ENCODE measurements at regions not wholly inside any gene's neighbourhood (a gene's known extent, or its start where the extent isn't known, plus 50 kb on each side); places are given as distances from the start of the nearest gene placed in this dataset.
A peak's percentile ranks its signal among the peaks of the same experiment; 100 is the strongest.

- H3K36me3 ChIP-seq (replicated peaks in 1 of 2; ENCODE audit: control extremely low read depth in 1 of 2, control insufficient read depth in 1 of 2, extremely low read depth in 1 of 2, insufficient read depth in 2 of 2, low read length in 1 of 2): no peaks in the 10 kb centered on the region
- TF ChIP-seq, protein P1, sequence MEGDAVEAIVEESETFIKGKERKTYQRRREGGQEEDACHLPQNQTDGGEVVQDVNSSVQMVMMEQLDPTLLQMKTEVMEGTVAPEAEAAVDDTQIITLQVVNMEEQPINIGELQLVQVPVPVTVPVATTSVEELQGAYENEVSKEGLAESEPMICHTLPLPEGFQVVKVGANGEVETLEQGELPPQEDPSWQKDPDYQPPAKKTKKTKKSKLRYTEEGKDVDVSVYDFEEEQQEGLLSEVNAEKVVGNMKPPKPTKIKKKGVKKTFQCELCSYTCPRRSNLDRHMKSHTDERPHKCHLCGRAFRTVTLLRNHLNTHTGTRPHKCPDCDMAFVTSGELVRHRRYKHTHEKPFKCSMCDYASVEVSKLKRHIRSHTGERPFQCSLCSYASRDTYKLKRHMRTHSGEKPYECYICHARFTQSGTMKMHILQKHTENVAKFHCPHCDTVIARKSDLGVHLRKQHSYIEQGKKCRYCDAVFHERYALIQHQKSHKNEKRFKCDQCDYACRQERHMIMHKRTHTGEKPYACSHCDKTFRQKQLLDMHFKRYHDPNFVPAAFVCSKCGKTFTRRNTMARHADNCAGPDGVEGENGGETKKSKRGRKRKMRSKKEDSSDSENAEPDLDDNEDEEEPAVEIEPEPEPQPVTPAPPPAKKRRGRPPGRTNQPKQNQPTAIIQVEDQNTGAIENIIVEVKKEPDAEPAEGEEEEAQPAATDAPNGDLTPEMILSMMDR (IDR thresholded peaks at IDR 0.05): no peak
- TF ChIP-seq EZH2 (IDR thresholded peaks at IDR 0.05; ENCODE audit: borderline replicate concordance, insufficient read depth, low read depth, low read length, poor library complexity, severe bottlenecking): no peak
- no peaks in the 10 kb centered on the region for H4K20me1 ChIP-seq (ENCODE audit: control insufficient read depth, insufficient read depth, low read length, poor library complexity, severe bottlenecking)
- H3K4me3 Mint-ChIP-seq: peak overlapping the region; percentile 76
- no CpG with 5 or more reads among the region's 1 CpG for WGBS (ENCODE audit: insufficient coverage)
- POLR2A ChIA-PET: no interaction called here
- H3K4me2 ChIP-seq (replicated peaks; ENCODE audit: low read depth, low read length, poor library complexity, severe bottlenecking): peak overlapping the region; percentile 13
- no peaks in the 10 kb centered on the region for H3K79me2 ChIP-seq (ENCODE audit: control insufficient read depth, insufficient read depth, low read length)
- no peak overlapping the region for H3K27ac ChIP-seq (ENCODE audit: low read length in 2 of 2)
- CTCF ChIA-PET: no interaction called here
- H3K27me3 Mint-ChIP-seq: no peaks in the 10 kb centered on the region
- intact Hi-C loops (cut with micrococcal nuclease): no loop called here
- no peak overlapping the region for H3K4me3 ChIP-seq (ENCODE audit: control extremely low read depth in 1 of 5, extremely low read depth in 1 of 5, insufficient read depth in 1 of 5, low read depth in 2 of 5, low read length in 4 of 5)
- peaks cover 8% of the 10 kb centered on the region for H3K4me1 Mint-ChIP-seq
- DNase-seq (peak; percentile 2), ATAC-seq (ENCODE audit: low read depth) (no peak)
- no peaks in the 10 kb centered on the region for H3K27me3 ChIP-seq (replicated peaks in 1 of 4; ENCODE audit: control extremely low read depth in 1 of 4, control insufficient read depth in 3 of 4, insufficient read depth in 4 of 4, low read length in 3 of 4)
- no peaks in the 10 kb centered on the region for H3K4me1 ChIP-seq (ENCODE audit: control insufficient read depth in 2 of 2, insufficient read depth in 2 of 2, low read length in 2 of 2)
- H3K9me3 Mint-ChIP-seq (ENCODE audit: insufficient read depth): no peaks in the 10 kb centered on the region
- H3K27ac Mint-ChIP-seq: peak overlapping the region; percentile 50
- H3K9me3 ChIP-seq (ENCODE audit: control extremely low read depth in 1 of 3, control insufficient read depth in 2 of 3, insufficient read depth in 1 of 3, low read length in 2 of 3): no peaks in the 10 kb centered on the region
- H3K9ac ChIP-seq (ENCODE audit: low read length): no peak overlapping the region
- no peak overlapping the region for H2AFZ ChIP-seq (ENCODE audit: insufficient read depth, low read depth, low read length, poor library complexity, severe bottlenecking)
Measured at GRCh38 chrX:121455890-121456289, 408.5 kb downstream of the GLUD2 start.

- no peaks in the 10 kb centered on the region for H3K27me3 ChIP-seq (replicated peaks in 1 of 4; ENCODE audit: control extremely low read depth in 1 of 4, control insufficient read depth in 3 of 4, insufficient read depth in 4 of 4, low read length in 3 of 4)
- H3K79me2 ChIP-seq (ENCODE audit: control insufficient read depth, insufficient read depth, low read length): no peaks in the 10 kb centered on the region
- peak; percentile 36 for ATAC-seq (ENCODE audit: low read depth)
- H3K9ac ChIP-seq (ENCODE audit: low read length): no peak overlapping the region
- no peaks in the 10 kb centered on the region for H3K36me3 ChIP-seq (replicated peaks in 1 of 2; ENCODE audit: control extremely low read depth in 1 of 2, control insufficient read depth in 1 of 2, extremely low read depth in 1 of 2, insufficient read depth in 2 of 2, low read length in 1 of 2)
- H3K4me2 ChIP-seq (replicated peaks; ENCODE audit: low read depth, low read length, poor library complexity, severe bottlenecking): peak overlapping the region; percentile 13
- Mint-ChIP-seq H3K27ac (peak overlapping the region; percentile 50), H3K4me1 (peaks cover 8% of the 10 kb centered on the region), H3K27me3 (no peaks in the 10 kb centered on the region), H3K4me3 (peak overlapping the region; percentile 76), H3K9me3 (ENCODE audit: insufficient read depth) (no peaks in the 10 kb centered on the region)
- WGBS (ENCODE audit: insufficient coverage): no CpG with 5 or more reads among the region's 3 CpGs
- H3K27ac ChIP-seq (ENCODE audit: low read length in 2 of 2): no peak overlapping the region
- H3K9me3 ChIP-seq (ENCODE audit: control extremely low read depth in 1 of 3, control insufficient read depth in 2 of 3, insufficient read depth in 1 of 3, low read length in 2 of 3): no peaks in the 10 kb centered on the region
- no peaks in the 10 kb centered on the region for H4K20me1 ChIP-seq (ENCODE audit: control insufficient read depth, insufficient read depth, low read length, poor library complexity, severe bottlenecking)
- DNase-seq: peak; percentile 5
- no peaks in the 10 kb centered on the region for H3K4me1 ChIP-seq (ENCODE audit: control insufficient read depth in 2 of 2, insufficient read depth in 2 of 2, low read length in 2 of 2)
- no peak overlapping the region for H3K4me3 ChIP-seq (ENCODE audit: control extremely low read depth in 1 of 5, extremely low read depth in 1 of 5, insufficient read depth in 1 of 5, low read depth in 2 of 5, low read length in 4 of 5)
- CTCF ChIA-PET: no interaction called here
- POLR2A ChIA-PET: no interaction called here
- TF ChIP-seq, protein P1 (IDR thresholded peaks at IDR 0.05): no peak
- no peak for TF ChIP-seq EZH2 (IDR thresholded peaks at IDR 0.05; ENCODE audit: borderline replicate concordance, insufficient read depth, low read depth, low read length, poor library complexity, severe bottlenecking)
- intact Hi-C loops (cut with micrococcal nuclease): no loop called here
- H2AFZ ChIP-seq (ENCODE audit: insufficient read depth, low read depth, low read length, poor library complexity, severe bottlenecking): no peak overlapping the region
Measured at GRCh38 chrX:121456315-121456714, 408.9 kb downstream of the GLUD2 start.

All from B cell (primary cell).